ENCODE measurements at regions not wholly inside any gene's neighbourhood (a gene's known extent, or its start where the extent isn't known, plus 50 kb on each side); places are given as distances from the start of the nearest gene placed in this dataset.

DNA sequence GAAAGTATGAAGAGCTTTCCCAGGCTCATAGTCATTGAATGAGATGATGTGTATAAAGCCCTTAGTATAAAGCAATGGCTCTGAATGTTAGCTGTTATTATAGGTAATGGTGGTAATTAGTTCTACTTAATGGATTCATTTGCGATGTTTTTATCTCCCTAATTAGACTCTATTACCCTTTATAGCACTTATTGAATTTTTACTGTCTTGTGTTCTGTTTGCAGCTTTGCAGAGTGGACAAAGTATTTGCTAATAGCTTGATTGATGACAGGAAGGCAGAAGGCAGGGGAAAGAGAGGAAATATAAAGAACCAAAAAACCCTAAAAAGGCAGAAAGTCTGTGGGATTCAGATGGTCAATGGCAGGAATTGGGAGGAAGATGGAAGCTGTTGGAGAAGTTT is 524.4 kb upstream of the SPRY2 start:
- no peaks in the 10 kb centered on the region for H3K27me3 ChIP-seq (ENCODE audit: control insufficient read depth, insufficient read depth, low read length)
- no peaks in the 10 kb centered on the region for H3K36me3 ChIP-seq (replicated peaks; ENCODE audit: control insufficient read depth, insufficient read depth, low read length)
- no peak overlapping the region for H3K4me3 ChIP-seq (ENCODE audit: insufficient read depth, low read depth, low read length)
- DNase-seq = no peak

DNA sequence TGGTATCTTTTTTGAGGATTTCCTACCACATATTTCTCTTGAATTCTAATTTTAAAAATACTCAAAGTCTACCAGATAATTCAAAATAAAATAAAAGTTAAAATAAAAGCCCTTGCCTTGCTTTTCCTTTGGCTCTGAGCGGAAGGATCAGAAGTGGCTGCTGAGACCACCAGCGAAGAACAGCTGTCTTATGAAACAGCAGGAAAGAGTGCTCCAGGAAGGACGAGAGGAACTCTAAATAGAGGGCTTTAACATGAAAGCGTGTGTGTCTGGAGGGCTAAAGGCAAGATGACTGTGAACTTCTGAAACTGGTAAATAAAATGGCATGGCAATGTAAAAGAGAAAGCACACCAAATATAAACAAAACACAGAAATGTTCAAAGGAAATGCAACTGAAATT is 521.5 kb upstream of the SPRY2 start:
- DNase-seq = no peak

DNA sequence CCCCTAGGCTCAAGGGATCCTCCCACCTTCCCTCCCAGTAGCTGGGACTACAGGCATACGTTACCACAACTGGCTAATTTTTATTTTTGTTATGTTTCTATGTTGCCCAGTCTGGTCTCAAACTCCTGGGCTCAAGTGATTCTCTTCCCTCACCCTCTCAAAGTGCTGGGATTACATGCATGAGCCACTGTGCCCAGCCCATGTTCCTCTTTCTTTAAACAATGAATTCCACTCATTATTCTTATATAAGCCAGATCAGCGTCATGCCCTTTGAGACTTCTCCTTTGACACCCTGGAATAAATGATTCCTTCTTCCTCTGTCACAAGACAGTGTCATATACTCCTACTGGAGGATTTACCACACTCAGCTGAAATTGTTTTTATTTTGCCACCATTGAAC is 519.9 kb upstream of the SPRY2 start:
- no peaks in the 10 kb centered on the region for H3K27me3 ChIP-seq (ENCODE audit: control insufficient read depth, insufficient read depth, low read length)
- H3K36me3 ChIP-seq (replicated peaks; ENCODE audit: control insufficient read depth, insufficient read depth, low read length) = no peaks in the 10 kb centered on the region
- no peak overlapping the region for H3K4me3 ChIP-seq (ENCODE audit: insufficient read depth, low read depth, low read length)
- no peak for DNase-seq

More for the DNA sequence above, 521.5 kb upstream of the SPRY2 start:
- Histone ChIP-seq H3K4me3 (ENCODE audit: insufficient read depth, low read depth, low read length) (no peak overlapping the region), H3K36me3 (replicated peaks; ENCODE audit: control insufficient read depth, insufficient read depth, low read length) (no peaks in the 10 kb centered on the region), H3K27me3 (ENCODE audit: control insufficient read depth, insufficient read depth, low read length) (no peaks in the 10 kb centered on the region)

DNA sequence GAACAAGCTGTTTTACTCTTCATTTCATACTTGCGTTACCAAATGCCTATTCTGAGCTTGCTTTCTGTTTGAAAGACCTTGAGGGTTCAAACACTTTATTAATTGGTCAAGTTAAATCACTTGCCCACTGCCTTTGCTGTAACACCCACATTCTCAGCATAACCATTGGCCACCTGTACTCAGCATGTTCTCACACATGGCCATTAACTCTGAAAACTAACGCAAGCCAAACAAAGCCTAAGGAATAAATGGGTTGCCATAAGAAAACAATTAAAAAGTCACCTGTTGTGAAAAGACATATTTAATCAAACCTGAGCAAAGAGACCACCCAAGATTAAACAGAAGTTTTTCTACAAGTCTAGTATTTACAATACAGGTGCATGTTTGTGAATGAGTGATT is 517.2 kb upstream of the SPRY2 start:
- Histone ChIP-seq H3K4me3 (ENCODE audit: insufficient read depth, low read depth, low read length) (no peak overlapping the region), H3K36me3 (replicated peaks; ENCODE audit: control insufficient read depth, insufficient read depth, low read length) (no peaks in the 10 kb centered on the region), H3K27me3 (ENCODE audit: control insufficient read depth, insufficient read depth, low read length) (no peaks in the 10 kb centered on the region)
- DNase-seq = no peak

DNA sequence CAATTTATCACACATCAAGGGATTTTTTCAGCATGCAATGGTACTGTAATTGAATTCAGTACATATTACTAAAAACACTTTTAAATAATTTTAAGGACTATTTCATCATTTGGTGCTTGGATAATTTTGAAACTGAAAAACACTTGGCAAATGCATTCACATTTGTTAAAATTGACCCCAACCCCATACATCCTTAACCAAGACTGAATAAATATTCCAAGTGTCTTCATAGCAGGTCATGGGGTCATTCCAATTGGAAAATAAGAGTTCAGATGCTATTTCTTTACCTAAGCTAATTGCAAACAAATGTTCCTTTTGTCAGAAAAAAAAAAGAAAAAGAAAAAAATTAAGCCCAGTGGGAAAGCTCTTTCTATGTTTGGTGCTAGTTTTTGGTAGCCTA is 516.4 kb upstream of the SPRY2 start:
- no peaks in the 10 kb centered on the region for H3K36me3 ChIP-seq (replicated peaks; ENCODE audit: control insufficient read depth, insufficient read depth, low read length)
- H3K4me3 ChIP-seq (ENCODE audit: insufficient read depth, low read depth, low read length) = no peak overlapping the region
- no peak for DNase-seq
- no peaks in the 10 kb centered on the region for H3K27me3 ChIP-seq (ENCODE audit: control insufficient read depth, insufficient read depth, low read length)

DNA sequence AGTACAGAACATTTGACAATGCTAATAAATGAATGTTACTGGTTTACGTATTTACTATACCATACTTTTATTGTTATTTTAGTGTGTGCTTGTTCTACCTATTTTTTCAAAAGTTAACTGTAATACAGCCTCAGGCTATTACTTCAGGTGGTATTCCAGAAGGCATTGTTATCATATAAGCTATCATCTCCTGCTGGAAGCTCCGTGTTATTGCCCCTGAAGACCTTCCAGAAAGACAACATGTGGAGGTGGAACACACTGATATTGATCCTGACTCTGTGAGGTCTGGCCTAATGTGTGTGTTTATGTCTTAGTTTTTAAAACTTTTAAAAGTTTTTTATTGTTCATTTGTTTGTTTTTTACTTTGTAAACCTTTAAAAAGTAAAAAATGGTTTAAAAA is 509.8 kb upstream of the SPRY2 start:
- H3K27me3 ChIP-seq (ENCODE audit: control insufficient read depth, insufficient read depth, low read length) = no peaks in the 10 kb centered on the region
- H3K4me3 ChIP-seq (ENCODE audit: insufficient read depth, low read depth, low read length) = no peak overlapping the region
- DNase-seq = no peak
- H3K36me3 ChIP-seq (replicated peaks; ENCODE audit: control insufficient read depth, insufficient read depth, low read length) = no peaks in the 10 kb centered on the region

DNA sequence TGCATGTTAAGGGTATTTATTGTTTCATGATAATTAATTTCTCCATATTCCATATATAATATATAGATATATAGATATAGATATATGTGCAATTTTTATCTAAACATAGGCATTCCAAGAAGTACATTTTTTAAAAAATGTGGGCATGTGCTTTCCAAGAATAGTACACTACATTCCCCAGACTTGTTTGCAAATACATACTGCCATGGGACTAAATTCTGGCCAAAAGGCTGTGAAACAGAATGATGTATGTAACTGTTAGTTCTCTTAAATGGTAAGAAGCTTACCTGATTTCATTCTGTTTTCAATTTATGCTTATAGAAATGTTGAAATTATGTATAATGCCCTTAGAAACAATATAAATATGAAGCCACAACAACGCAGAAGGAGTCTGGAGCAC is 503.2 kb upstream of the SPRY2 start:
- DNase-seq = no peak
- H3K27me3 ChIP-seq (ENCODE audit: control insufficient read depth, insufficient read depth, low read length) = no peaks in the 10 kb centered on the region
- H3K4me3 ChIP-seq (ENCODE audit: insufficient read depth, low read depth, low read length) = no peak overlapping the region
- H3K36me3 ChIP-seq (replicated peaks; ENCODE audit: control insufficient read depth, insufficient read depth, low read length) = no peaks in the 10 kb centered on the region

DNA sequence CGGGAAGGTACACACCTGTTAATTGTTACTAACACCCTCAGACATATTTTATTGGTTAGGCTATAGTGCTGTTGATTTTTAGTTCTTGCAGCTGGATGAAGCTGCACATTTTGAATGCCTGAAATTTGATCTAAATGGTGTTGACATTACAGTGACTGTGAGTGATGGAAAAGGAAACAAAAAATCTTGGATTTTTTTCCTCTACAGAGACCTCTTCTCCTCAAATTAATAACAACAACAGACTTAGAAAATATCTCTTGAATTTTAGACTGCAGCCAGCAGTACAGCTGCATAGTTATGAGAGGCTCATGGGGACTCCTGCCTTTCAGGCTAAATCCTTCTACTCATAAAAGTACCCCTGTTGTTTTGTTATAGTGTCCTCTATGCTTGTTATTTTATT is 500.5 kb upstream of the SPRY2 start:
- no peaks in the 10 kb centered on the region for H3K27me3 ChIP-seq (ENCODE audit: control insufficient read depth, insufficient read depth, low read length)
- no peak for DNase-seq
- H3K4me3 ChIP-seq (ENCODE audit: insufficient read depth, low read depth, low read length) = no peak overlapping the region
- H3K36me3 ChIP-seq (replicated peaks; ENCODE audit: control insufficient read depth, insufficient read depth, low read length) = no peaks in the 10 kb centered on the region

DNA sequence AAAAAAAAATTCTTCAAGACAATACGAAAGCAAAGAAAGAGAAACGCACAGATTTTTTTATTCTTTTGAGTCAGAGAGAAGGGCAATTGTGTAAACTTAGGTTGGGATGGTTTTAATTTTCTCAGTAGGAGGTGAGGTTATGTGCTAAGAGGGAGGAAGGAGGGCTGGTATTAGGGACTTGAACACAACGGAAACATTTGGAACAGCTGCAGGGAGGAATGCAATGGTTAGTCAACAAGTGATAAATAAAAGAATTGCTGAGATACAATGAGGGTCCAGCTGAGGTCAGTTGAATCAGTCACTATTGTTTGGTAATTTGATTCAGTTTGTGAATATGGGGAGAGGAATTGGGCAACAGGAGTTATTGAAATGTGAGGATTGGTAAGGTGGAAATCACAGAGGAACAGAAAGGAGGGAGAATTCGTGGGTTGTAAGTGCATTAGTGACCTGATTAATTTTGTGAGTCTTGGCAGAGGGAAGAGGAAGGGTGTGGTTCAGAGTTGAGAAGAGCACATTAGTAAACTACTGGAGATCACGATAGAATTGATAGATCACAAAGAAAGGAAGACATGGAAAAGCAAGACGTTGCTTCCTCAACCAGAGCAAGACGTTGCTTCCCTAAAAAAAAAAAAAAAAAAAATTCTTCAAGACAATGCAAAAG is 499.5 kb upstream of the SPRY2 start:
- Histone ChIP-seq H3K36me3 (replicated peaks; ENCODE audit: control insufficient read depth, insufficient read depth, low read length) (no peaks in the 10 kb centered on the region), H3K27me3 (ENCODE audit: control insufficient read depth, insufficient read depth, low read length) (no peaks in the 10 kb centered on the region), H3K4me3 (ENCODE audit: insufficient read depth, low read depth, low read length) (no peak overlapping the region)
- no peak for DNase-seq

DNA sequence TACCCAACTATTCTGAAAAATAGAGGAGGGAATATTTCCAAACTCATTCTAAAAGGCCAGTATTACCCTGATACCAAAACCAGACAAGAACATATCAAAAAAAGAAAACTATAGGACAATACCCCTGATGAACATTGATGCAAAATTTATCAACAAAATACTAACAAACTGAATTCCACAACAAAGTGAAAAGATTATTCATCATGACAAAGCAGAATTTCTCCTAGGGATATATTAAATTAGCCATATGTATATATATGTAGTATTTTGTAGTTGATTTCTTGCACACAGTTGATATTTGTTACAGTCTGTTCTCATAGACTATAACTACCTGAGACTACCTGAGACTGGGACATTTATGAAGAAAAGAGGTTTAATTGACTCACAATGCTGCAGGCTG is 495.0 kb upstream of the SPRY2 start:
- DNase-seq = no peak
- no peaks in the 10 kb centered on the region for H3K27me3 ChIP-seq (ENCODE audit: control insufficient read depth, insufficient read depth, low read length)
- H3K36me3 ChIP-seq (replicated peaks; ENCODE audit: control insufficient read depth, insufficient read depth, low read length) = no peaks in the 10 kb centered on the region
- H3K4me3 ChIP-seq (ENCODE audit: insufficient read depth, low read depth, low read length) = no peak overlapping the region

DNA sequence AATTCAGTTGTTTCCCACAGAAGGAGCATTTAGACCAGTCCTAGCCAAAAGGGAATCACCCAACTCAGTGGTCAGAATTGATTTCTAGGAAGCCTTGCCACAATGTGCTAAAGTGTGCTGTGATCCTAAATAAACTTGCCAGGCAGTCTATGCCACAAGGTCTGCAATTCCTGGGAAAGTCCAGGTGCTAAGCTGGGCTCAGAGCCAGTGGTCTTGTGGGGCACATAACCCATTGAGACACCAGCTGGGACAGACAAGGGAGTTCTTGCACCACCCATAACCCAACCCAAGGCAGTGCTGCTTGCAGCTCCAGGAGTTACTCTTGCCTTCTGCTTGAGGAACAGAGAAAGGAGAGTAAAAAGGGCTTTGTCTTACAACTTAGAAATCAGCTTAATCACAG is 489.5 kb upstream of the SPRY2 start:
- Histone ChIP-seq H3K36me3 (replicated peaks; ENCODE audit: control insufficient read depth, insufficient read depth, low read length) (no peaks in the 10 kb centered on the region), H3K27me3 (ENCODE audit: control insufficient read depth, insufficient read depth, low read length) (no peaks in the 10 kb centered on the region), H3K4me3 (ENCODE audit: insufficient read depth, low read depth, low read length) (no peak overlapping the region)
- no peak for DNase-seq

DNA sequence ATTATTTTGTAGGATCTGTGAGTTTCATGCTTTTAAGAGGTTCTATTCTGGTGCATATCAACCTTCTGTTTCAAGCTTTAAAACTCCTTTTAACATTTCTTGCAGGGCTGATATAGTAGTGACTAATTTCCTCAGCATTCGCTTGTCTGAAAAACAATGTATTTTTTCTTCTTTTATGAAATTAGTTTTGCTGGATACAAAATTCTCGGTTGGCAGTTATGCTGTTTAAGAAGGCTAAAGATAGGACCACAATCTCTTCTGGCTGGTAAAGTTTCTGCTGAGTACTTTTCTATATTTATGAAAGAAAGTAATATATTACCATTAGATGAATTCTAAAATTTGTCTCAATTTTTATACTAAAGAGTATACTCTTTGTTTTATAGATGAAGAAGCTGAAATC is 487.8 kb upstream of the SPRY2 start:
- H3K4me3 ChIP-seq (ENCODE audit: insufficient read depth, low read depth, low read length) = no peak overlapping the region
- H3K36me3 ChIP-seq (replicated peaks; ENCODE audit: control insufficient read depth, insufficient read depth, low read length) = no peaks in the 10 kb centered on the region
- H3K27me3 ChIP-seq (ENCODE audit: control insufficient read depth, insufficient read depth, low read length) = no peaks in the 10 kb centered on the region
- no peak for DNase-seq

DNA sequence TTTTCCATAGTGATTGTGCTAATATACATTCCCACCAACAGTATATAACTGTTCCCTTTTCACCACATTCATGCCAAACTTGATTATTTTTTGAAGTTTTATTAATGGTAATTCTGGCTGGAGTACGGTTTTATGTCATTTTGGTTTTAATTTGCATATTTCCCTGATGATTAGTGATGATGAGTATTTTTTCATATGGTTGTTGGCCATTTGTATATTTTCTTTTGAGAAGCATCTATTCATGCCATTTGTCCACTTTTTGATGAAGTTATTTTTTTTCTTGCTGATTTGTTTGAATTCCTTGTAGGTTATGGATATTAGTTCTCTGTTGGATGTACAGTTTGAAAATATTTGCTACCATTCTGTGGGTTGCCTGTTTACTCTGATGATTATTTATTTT is 484.4 kb upstream of the SPRY2 start:
- Histone ChIP-seq H3K27me3 (ENCODE audit: control insufficient read depth, insufficient read depth, low read length) (no peaks in the 10 kb centered on the region), H3K4me3 (ENCODE audit: insufficient read depth, low read depth, low read length) (no peak overlapping the region), H3K36me3 (replicated peaks; ENCODE audit: control insufficient read depth, insufficient read depth, low read length) (no peaks in the 10 kb centered on the region)
- DNase-seq = no peak

DNA sequence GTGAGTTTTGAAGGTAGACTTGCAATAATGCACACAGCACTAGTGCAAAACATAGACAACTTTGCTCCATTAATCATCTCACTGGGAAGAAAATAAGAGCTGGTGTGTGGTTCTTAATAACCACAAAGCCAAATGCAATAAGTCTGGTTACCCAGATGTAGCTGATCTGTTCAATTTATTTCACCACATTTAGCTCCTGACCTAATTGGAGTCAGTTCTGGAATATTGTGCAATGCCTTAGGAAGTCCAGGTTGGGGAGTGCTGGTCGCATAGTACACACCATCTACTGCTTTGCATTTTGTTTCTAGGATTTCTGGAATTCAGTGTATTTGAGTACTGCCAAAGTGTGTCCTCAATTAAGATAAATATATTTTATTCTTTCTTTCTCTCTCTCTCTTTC is 483.3 kb upstream of the SPRY2 start:
- no peak for DNase-seq
- no peaks in the 10 kb centered on the region for H3K36me3 ChIP-seq (replicated peaks; ENCODE audit: control insufficient read depth, insufficient read depth, low read length)
- no peaks in the 10 kb centered on the region for H3K27me3 ChIP-seq (ENCODE audit: control insufficient read depth, insufficient read depth, low read length)
- H3K4me3 ChIP-seq (ENCODE audit: insufficient read depth, low read depth, low read length) = no peak overlapping the region

DNA sequence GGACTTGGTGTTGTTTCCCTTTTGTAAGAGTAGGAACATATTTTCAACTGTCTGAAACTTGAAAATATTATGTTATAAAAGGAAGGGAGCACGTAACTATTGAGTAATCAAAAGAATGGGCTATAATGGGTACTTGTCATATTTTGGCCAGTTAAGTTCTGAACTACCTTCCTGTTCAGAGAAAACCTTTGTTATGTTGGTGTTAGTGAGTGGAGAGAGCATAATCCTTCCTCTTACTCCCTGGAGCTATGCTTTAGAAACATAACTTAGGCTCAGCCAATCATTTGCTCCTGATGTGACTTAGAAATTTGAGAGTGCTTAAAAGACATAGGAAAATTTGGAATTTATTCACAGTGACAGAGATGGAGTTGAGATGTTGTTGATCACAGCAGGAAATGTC is 482.5 kb upstream of the SPRY2 start:
- H3K4me3 ChIP-seq (ENCODE audit: insufficient read depth, low read depth, low read length) = no peak overlapping the region
- no peaks in the 10 kb centered on the region for H3K36me3 ChIP-seq (replicated peaks; ENCODE audit: control insufficient read depth, insufficient read depth, low read length)
- H3K27me3 ChIP-seq (ENCODE audit: control insufficient read depth, insufficient read depth, low read length) = no peaks in the 10 kb centered on the region
- no peak for DNase-seq

DNA sequence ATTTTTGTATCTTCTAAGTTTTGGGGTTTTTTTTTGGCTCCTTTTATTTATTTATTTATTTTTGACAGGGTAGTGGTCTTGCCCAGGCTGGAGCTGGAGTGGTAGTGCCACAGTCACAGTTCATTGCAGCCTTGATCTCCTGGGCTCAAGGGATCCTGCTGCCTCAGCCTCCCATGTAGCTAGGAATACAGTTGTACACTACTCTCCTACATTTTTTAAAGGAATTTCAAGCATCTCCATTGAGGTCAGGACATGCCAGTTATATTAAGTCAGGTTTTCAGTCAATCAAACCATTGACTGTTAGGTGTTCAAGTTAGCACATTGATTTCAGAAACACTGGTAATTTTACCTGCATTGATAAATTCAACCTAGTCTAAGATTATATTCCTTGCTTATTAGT is 480.5 kb upstream of the SPRY2 start:
- DNase-seq = no peak
- Histone ChIP-seq H3K36me3 (replicated peaks; ENCODE audit: control insufficient read depth, insufficient read depth, low read length) (no peaks in the 10 kb centered on the region), H3K27me3 (ENCODE audit: control insufficient read depth, insufficient read depth, low read length) (no peaks in the 10 kb centered on the region), H3K4me3 (ENCODE audit: insufficient read depth, low read depth, low read length) (no peak overlapping the region)

All from H7 (cell line).